ENCODE measurements at regions not wholly inside any gene's neighbourhood (a gene's known extent, or its start where the extent isn't known, plus 50 kb on each side); places are given as distances from the start of the nearest gene placed in this dataset.

DNA sequence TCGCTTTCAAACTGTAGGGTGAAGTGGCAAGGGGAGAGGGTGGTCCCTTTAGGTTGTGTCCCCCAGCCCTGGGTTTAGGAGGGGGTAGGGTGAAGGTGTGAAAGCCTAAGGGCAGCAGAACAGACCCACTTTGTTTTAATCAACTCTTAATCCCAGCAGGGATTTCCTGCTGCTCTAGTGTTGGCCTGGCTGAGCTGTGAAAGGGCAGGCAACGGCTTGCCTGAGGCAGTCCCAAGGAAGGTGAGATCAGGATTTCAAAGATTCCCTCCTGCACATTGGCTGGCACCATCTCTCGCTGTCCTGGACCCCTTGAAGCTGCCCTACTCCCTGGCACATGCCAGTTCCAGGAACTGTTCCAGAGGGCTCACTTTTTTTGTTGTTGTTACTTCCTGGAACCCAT is 221.3 kb downstream of the INSC start:
- H3K9me3 ChIP-seq = peaks cover 0 to 11% (median 0%) of the 10 kb centered on the region in 3 donors
- no peaks in the 10 kb centered on the region for H3K4me1 ChIP-seq
- no peaks in the 10 kb centered on the region for H3K27me3 ChIP-seq
- TF ChIP-seq POLR2A (IDR thresholded peaks at IDR 0.05) (no peak), EP300 (IDR thresholded peaks at IDR 0.05) (no peak), POLR2AphosphoS5 (IDR thresholded peaks at IDR 0.05) (no peak)
- TF ChIP-seq, protein P1, sequence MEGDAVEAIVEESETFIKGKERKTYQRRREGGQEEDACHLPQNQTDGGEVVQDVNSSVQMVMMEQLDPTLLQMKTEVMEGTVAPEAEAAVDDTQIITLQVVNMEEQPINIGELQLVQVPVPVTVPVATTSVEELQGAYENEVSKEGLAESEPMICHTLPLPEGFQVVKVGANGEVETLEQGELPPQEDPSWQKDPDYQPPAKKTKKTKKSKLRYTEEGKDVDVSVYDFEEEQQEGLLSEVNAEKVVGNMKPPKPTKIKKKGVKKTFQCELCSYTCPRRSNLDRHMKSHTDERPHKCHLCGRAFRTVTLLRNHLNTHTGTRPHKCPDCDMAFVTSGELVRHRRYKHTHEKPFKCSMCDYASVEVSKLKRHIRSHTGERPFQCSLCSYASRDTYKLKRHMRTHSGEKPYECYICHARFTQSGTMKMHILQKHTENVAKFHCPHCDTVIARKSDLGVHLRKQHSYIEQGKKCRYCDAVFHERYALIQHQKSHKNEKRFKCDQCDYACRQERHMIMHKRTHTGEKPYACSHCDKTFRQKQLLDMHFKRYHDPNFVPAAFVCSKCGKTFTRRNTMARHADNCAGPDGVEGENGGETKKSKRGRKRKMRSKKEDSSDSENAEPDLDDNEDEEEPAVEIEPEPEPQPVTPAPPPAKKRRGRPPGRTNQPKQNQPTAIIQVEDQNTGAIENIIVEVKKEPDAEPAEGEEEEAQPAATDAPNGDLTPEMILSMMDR (IDR thresholded peaks at IDR 0.05) = no peak
- no peak for ATAC-seq
- no peak overlapping the region for H3K27ac ChIP-seq
- no peak overlapping the region for H3K4me3 ChIP-seq
- H3K36me3 ChIP-seq = no peaks in the 10 kb centered on the region
- WGBS, 2 donors (ENCODE audit: low coverage in 1 of 2) = 46% methylated on average over 3 of the region's 3 CpGs

DNA sequence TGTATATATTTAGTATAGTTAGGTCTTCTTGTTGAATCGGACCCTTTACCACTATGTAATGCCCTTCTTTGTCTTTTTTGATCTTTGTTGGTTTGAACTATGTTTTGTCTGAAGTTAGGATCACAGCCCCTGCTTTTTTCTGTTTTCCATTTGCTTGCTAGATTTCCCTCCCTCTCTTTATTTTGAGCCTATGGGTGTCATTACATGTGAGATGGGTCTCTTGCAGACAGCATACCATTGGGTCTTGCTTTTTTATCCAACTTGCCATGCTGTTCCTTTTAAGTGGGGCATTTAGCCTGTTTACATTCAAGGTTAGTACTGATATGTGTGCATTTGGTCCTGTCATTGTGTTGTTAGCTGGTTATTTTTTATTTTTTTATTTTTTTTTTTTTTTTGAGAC is 224.6 kb downstream of the INSC start:
- H3K4me3 ChIP-seq = no peak overlapping the region

DNA sequence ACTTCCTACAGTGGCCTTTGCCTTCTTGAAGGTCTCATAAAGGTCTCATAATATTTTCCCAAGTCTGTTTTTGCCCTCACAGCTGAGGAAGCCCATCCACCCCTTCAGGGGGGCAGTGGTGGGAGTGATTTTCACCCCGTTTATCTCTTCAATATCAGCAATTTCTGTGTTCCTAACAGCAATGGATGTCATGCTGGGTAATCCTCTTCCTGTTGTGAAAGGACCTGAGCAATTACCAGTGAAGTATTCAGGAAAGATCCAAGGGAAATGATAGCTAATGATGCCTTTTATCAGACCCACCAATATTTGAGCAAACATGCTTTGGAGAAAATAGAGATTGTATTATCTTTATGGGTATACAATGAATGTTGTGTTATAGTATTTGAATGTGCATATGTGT is 226.9 kb downstream of the INSC start:
- Histone ChIP-seq H3K36me3 (no peaks in the 10 kb centered on the region), H3K4me3 (no peak overlapping the region), H3K27ac (no peak overlapping the region), H3K27me3 (no peaks in the 10 kb centered on the region), H3K4me1 (no peaks in the 10 kb centered on the region), H3K9me3 (peaks cover 0 to 11% (median 0%) of the 10 kb centered on the region in 3 donors)
- no peak for ATAC-seq
- 50% methylated on average over 1 of the region's 1 CpG; no CpG with 5 or more reads in 1 of the 2 donors for WGBS, 2 donors (ENCODE audit: low coverage in 1 of 2)
- TF ChIP-seq POLR2A (IDR thresholded peaks at IDR 0.05) (no peak), POLR2AphosphoS5 (IDR thresholded peaks at IDR 0.05) (no peak), EP300 (IDR thresholded peaks at IDR 0.05) (no peak)
- TF ChIP-seq, protein P1 (IDR thresholded peaks at IDR 0.05) = no peak

More for the DNA sequence above, 224.6 kb downstream of the INSC start:
- ATAC-seq = no peak
- no peaks in the 10 kb centered on the region for H3K36me3 ChIP-seq
- peaks cover 0 to 11% (median 0%) of the 10 kb centered on the region in 3 donors for H3K9me3 ChIP-seq
- no peaks in the 10 kb centered on the region for H3K4me1 ChIP-seq
- 92 to 100% methylated on average over 1 of the region's 1 CpG for WGBS, 2 donors (ENCODE audit: low coverage in 1 of 2)
- no peaks in the 10 kb centered on the region for H3K27me3 ChIP-seq
- no peak overlapping the region for H3K27ac ChIP-seq
- TF ChIP-seq POLR2AphosphoS5 (IDR thresholded peaks at IDR 0.05) (no peak), POLR2A (IDR thresholded peaks at IDR 0.05) (no peak), EP300 (IDR thresholded peaks at IDR 0.05) (no peak)
- TF ChIP-seq, protein P1 (IDR thresholded peaks at IDR 0.05) = no peak

DNA sequence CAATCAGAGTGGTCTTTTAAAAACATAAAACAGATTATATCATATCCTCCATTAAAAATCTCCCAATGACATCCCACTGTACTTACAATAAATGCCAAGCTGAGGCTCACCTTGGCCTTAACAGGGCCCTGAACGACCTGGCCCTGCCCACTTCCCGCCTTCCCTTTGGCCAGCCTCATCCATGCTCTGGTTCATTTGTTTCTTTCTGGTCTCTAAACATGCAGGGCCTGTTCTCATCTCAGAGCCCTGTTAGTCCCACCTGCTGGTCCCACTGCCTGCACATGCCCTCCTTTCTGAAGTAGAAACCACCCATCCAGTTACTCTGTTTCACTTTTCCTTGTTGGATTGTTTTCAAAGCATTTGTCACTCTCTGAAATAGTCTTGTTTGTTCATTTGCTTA is 227.4 kb downstream of the INSC start:
- H3K27me3 ChIP-seq = no peaks in the 10 kb centered on the region
- no peaks in the 10 kb centered on the region for H3K4me1 ChIP-seq
- H3K4me3 ChIP-seq = no peak overlapping the region
- TF ChIP-seq EP300 (IDR thresholded peaks at IDR 0.05) = no peak
- 53 to 56% methylated on average over 2 of the region's 2 CpGs for WGBS, 2 donors (ENCODE audit: low coverage in 1 of 2)
- H3K36me3 ChIP-seq = no peaks in the 10 kb centered on the region
- ATAC-seq = no peak
- no peak overlapping the region for H3K27ac ChIP-seq
- peaks cover 0 to 11% (median 0%) of the 10 kb centered on the region in 3 donors for H3K9me3 ChIP-seq

DNA sequence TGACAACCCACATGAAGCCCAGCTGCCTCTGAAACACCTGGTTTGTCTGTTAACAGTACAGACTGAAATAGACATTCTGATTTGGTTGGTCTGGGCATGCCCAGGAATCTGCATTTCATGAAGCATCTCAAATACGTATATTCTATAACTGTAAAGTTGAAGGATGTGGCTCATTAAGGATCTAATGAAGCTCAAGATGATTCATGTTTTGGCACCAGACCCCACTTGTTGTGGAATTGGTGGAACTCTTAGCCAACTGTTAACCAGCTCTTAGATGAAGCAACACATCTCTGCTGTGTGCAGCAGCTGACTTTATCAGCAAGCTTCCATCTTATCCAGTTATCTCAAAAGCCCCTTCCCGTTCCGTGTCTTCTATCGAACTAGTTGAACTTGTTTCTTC is 232.2 kb downstream of the INSC start:
- 64 to 68% methylated on average over 3 to 4 of the region's 4 CpGs for WGBS, 2 donors (ENCODE audit: low coverage in 1 of 2)
- no peak for ATAC-seq
- Histone ChIP-seq H3K4me3 (no peak overlapping the region), H3K27ac (no peak overlapping the region), H3K36me3 (no peaks in the 10 kb centered on the region), H3K27me3 (no peaks in the 10 kb centered on the region), H3K9me3 (no peaks in the 10 kb centered on the region), H3K4me1 (no peaks in the 10 kb centered on the region)
- TF ChIP-seq POLR2A (IDR thresholded peaks at IDR 0.05) (no peak), POLR2AphosphoS5 (IDR thresholded peaks at IDR 0.05) (no peak), EP300 (IDR thresholded peaks at IDR 0.05) (no peak)
- TF ChIP-seq, protein P1 (IDR thresholded peaks at IDR 0.05) = no peak
